Gastrocnemius medialis (tissue), 4 donors: ENCODE measurements at regions not wholly inside any gene's neighbourhood (a gene's known extent, or its start where the extent isn't known, plus 50 kb on each side); places are given as distances from the start of the nearest gene placed in this dataset.

Source experiments
- ATAC-seq, 2 donors: fragments of 150-250 bp; one replicate each; pipeline ENCODE4 v1.9.1; 2016
- DNase-seq, 2 donors: peaks; one replicate each; pipeline ENCODE4 v3.0.0-alpha.2; 2019
- H3K27ac ChIP-seq, 4 donors: fragments of 200-600 bp; sonication (generic); 1 replicate in 1 of 4; 2 replicates in 3 of 4; pipeline ENCODE4 v1.5.1; 2016 to 2018; ENCODE audit warnings: mild to moderate bottlenecking in 2 of 4, moderate library complexity in 1 of 4
- H3K27me3 ChIP-seq, 3 donors: fragments of 200-600 bp; sonication (generic) in 2 of 3; 1 replicate in 1 of 3; 2 replicates in 2 of 3; pipeline versions ENCODE4 v1.5.1 to v1.6.0; 2016 to 2019; ENCODE audit warnings: mild to moderate bottlenecking in 1 of 3, moderate library complexity in 1 of 3
- H3K36me3 ChIP-seq, 2 donors: fragments of 200-600 bp; sonication (generic) in 1 of 2; one replicate each; pipeline ENCODE4 v1.5.1; 2017 to 2018
- H3K4me1 ChIP-seq, 2 donors: fragments of 200-600 bp; sonication (generic) in 1 of 2; one replicate each; pipeline ENCODE4 v1.5.1; 2016 to 2017; ENCODE audit warnings: mild to moderate bottlenecking in 2 of 2
- H3K4me3 ChIP-seq, 4 donors: fragments of 200-600 bp; sonication (generic) in 3 of 4; 1 replicate in 1 of 4; 2 replicates in 3 of 4; pipeline ENCODE4 v1.5.1; 2016 to 2019; ENCODE audit warnings: mild to moderate bottlenecking in 2 of 4
- H3K9me3 ChIP-seq, 3 donors: fragments of 200-600 bp; sonication (generic) in 2 of 3; 1 replicate in 1 of 3; 2 replicates in 2 of 3; pipeline ENCODE4 v1.5.1; 2016 to 2019
- POLR2A ChIP-seq, 2 donors: fragments of 450-650 bp; IDR thresholded peaks; one replicate each; pipeline ENCODE4 v1.6.1; 2017; ENCODE audit warnings: antibody characterized with exemption in 2 of 2, mild to moderate bottlenecking in 2 of 2, moderate library complexity in 2 of 2
- in situ Hi-C, 4 donors: fragments of 200-750 bp; cut with MboI; loops; one replicate each; pipeline versions ENCODE4 v1.15.0 to v1.8.0; 2017; ENCODE audit warnings: low sequenced_read_pairs in 4 of 4
- intact Hi-C: fragments of 100-400 bp; cut with DNase I; formaldehyde crosslinking; loops from one replicate; pipeline ENCODE4 v1.15.1; 2023; ENCODE audit warnings: low total_unique reads
- TF ChIP-seq, protein P1 (sequence below), 5 experiments: fragments of 450-650 bp in 3 of 5; fragments of 200-600 bp in 2 of 5; sonication (generic) in 2 of 5; IDR thresholded peaks in 4 of 5; conservative IDR thresholded peaks in 1 of 5; 1 replicate in 4 of 5; 2 replicates in 1 of 5; pipeline ENCODE4 v1.5.1; 2016 to 2019; ENCODE audit warnings: antibody characterized with exemption in 5 of 5, mild to moderate bottlenecking in 3 of 5, moderate library complexity in 3 of 5

DNA sequence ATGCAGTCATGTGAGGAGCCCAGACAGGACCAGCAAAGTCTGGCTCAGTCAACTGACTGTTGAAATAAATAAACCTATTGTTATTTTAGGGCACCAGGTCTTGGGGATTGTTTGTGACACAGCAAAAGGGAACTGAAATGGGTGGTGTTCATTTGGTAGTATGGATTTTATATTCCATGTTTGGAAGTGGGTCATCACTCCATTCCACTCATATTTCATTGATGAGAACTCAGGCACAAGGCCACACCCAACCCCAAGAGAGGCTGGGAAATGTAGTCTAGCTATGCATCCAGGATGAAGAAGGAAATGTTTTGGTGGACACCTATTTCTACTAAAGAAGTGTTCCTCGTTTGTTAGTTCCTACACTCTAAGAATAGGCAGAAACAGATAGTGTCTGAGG, 64.9 kb upstream of the BTBD3 start:
- intact Hi-C loops, result no loop called here
- TF ChIP-seq, protein P1, sequence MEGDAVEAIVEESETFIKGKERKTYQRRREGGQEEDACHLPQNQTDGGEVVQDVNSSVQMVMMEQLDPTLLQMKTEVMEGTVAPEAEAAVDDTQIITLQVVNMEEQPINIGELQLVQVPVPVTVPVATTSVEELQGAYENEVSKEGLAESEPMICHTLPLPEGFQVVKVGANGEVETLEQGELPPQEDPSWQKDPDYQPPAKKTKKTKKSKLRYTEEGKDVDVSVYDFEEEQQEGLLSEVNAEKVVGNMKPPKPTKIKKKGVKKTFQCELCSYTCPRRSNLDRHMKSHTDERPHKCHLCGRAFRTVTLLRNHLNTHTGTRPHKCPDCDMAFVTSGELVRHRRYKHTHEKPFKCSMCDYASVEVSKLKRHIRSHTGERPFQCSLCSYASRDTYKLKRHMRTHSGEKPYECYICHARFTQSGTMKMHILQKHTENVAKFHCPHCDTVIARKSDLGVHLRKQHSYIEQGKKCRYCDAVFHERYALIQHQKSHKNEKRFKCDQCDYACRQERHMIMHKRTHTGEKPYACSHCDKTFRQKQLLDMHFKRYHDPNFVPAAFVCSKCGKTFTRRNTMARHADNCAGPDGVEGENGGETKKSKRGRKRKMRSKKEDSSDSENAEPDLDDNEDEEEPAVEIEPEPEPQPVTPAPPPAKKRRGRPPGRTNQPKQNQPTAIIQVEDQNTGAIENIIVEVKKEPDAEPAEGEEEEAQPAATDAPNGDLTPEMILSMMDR (IDR thresholded peaks at IDR 0.05 in 4 of 5, conservative IDR thresholded peaks at IDR 0.05 in 1 of 5), result no peak
- no peak for TF ChIP-seq POLR2A (IDR thresholded peaks at IDR 0.05)
- in situ Hi-C loops, result no loop called here
- ATAC-seq (no peak), DNase-seq (no peak)
- Histone ChIP-seq H3K9me3 (no peaks in the 10 kb centered on the region), H3K4me3 (no peak overlapping the region), H3K27me3 (no peaks in the 10 kb centered on the region), H3K4me1 (no peaks in the 10 kb centered on the region), H3K36me3 (no peaks in the 10 kb centered on the region), H3K27ac (no peak overlapping the region)

DNA sequence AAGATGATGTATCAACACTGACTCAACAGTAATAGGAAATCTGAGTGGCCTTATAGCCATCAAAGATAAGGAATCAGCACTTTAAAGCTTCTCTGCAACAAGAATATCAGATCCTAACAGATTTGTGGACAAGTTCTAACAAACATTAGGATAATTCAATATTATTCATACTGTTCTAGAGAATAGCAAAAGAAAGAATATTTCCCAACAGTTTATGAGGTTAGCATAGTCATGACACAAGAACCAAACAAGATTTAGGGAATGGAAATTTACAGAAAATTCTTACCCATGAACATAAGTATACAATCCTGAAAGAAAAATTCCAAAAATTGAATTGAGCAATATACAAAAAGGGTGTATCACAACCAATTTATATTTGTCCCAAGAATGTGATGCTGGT, 64.3 kb upstream of the BTBD3 start:
- TF ChIP-seq, protein P1 (IDR thresholded peaks at IDR 0.05 in 4 of 5, conservative IDR thresholded peaks at IDR 0.05 in 1 of 5), result no peak
- no peak for TF ChIP-seq POLR2A (IDR thresholded peaks at IDR 0.05)

DNA sequence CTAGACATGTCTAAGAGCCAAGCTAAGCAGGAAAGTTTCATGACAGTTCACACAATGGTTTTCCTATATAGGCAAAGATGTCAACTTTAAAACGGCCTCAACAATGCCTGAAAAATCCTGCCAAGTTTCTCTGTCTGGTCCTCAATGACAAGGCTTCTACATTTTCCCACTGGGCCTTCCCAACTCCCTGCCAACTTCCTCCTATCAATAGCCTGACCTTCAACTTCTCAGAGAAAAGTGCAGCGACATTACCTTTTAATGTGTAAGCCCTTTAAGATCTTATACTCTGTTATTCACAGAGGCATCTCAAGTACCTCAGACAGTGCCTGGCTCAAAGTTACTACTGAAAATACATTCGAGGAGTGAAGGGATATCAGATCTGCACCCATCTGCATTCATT, 56.2 kb upstream of the BTBD3 start:
- intact Hi-C loops, result no loop called here
- Histone ChIP-seq H3K4me3 (no peak overlapping the region), H3K36me3 (no peaks in the 10 kb centered on the region), H3K4me1 (no peaks in the 10 kb centered on the region), H3K27ac (no peak overlapping the region), H3K9me3 (no peaks in the 10 kb centered on the region), H3K27me3 (no peaks in the 10 kb centered on the region)
- DNase-seq, result no peak
- no peak for ATAC-seq
- no peak for TF ChIP-seq POLR2A (IDR thresholded peaks at IDR 0.05)
- TF ChIP-seq, protein P1 (IDR thresholded peaks at IDR 0.05 in 4 of 5, conservative IDR thresholded peaks at IDR 0.05 in 1 of 5), result no peak
- in situ Hi-C loops, result no loop called here

More for the DNA sequence above, 64.3 kb upstream of the BTBD3 start:
- H3K4me1 ChIP-seq, result no peaks in the 10 kb centered on the region
- DNase-seq (no peak), ATAC-seq (no peak)
- no peaks in the 10 kb centered on the region for H3K36me3 ChIP-seq
- H3K4me3 ChIP-seq, result no peak overlapping the region
- in situ Hi-C loops (no loop called here), intact Hi-C loops (no loop called here)
- no peak overlapping the region for H3K27ac ChIP-seq
- no peaks in the 10 kb centered on the region for H3K27me3 ChIP-seq
- H3K9me3 ChIP-seq, result no peaks in the 10 kb centered on the region

DNA sequence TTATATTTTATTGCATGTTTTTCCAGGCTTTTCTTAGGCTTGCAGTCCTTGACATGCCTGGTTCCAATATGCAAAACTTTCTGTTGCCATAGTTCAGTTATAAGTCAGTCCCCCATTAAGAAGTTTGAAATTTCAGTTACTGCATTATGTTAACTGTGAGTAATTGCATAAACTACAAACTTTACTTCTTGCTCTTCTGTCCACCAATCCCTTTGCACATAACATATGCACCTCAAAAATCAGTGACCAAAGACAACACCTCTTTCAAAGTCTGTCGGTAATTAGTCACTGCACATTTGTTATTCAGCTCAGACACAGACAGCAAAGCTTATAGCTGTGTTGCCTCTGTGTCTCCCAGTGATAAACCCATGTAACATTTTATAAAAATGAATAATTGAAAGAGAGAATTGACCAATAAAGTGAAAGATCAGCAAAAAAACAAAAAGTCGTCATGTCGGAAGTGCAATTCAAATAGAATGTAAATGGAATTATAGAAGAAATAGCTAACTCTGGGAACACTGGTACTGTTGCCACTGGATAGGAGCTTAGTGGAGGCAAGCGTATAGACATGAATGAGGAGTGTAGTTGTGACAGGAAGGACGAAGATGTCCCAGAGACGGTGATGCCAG, 50.3 kb upstream of the BTBD3 start:
- Histone ChIP-seq H3K27me3 (no peaks in the 10 kb centered on the region), H3K4me1 (no peaks in the 10 kb centered on the region), H3K9me3 (no peaks in the 10 kb centered on the region), H3K27ac (no peak overlapping the region), H3K36me3 (no peaks in the 10 kb centered on the region), H3K4me3 (no peak overlapping the region)
- intact Hi-C loops (no loop called here), in situ Hi-C loops (no loop called here)
- ATAC-seq (no peak), DNase-seq (no peak)
- no peak for TF ChIP-seq POLR2A (IDR thresholded peaks at IDR 0.05)
- TF ChIP-seq, protein P1 (IDR thresholded peaks at IDR 0.05 in 4 of 5, conservative IDR thresholded peaks at IDR 0.05 in 1 of 5), result no peak
